GM18502 (cell line): ENCODE measurements at regions not wholly inside any gene's neighbourhood (a gene's known extent, or its start where the extent isn't known, plus 50 kb on each side); places are given as distances from the start of the nearest gene placed in this dataset.
"Not testable (repeated sequence)": the region's sequence is repeated elsewhere in the genome, so short reads cannot be mapped to it uniquely, and the experiment has no call there.

Experiments
- ATAC-seq: cut with Tn5 transposase; IDR thresholded peaks from one replicate; pipeline ENCODE4 v1.9.1; 2021; ENCODE audit warnings: mild to moderate bottlenecking; ENCODE audit not compliant: unreplicated experiment, poor library complexity

GRCh38 chr3:192968901-192969300, 51.2 kb upstream of the MB21D2 start:
- not testable (repeated sequence) for ATAC-seq

DNA sequence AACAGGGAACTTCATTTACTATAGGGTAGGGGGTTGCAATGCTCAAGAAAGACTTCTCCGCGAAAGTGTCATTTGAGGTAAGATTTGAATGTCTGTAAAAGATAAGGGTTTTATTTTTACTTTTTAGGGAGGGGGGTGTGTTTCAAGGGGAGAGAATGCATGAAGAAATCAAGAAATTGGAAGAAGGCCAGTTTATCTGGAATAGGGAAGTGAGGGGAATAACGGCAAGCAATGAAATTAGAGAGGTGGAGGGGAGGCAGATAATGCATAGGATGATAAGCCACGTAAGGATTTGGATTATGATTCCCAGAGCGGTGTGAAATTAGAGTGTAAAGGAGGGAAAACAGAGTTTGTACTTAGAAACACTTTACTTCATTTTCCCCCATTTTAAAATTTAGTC, 63.0 kb upstream of the MB21D2 start:
- no peak for ATAC-seq

- ATAC-seq = no peak
Measured at GRCh38 chr3:192986379-192986778, 68.7 kb upstream of the MB21D2 start.

DNA sequence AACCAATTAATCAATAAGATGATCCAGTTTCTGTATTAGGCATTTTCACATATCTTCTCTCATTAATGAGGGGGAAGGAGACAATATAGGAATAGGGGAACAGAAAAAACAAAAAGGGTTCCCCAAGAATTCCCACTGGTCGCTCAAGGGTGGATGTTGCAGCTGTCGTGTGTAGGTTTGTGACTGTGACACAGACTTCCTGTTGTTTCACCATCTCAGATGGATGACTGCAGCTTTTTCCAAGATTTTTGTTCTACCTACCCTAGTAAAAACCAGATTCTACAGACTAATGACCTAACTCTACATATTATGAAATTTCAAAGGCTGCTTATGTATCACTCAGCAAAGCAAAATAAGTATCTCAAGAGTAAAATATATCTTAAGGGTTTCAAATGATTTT, 73.7 kb upstream of the MB21D2 start:
- no peak for ATAC-seq

DNA sequence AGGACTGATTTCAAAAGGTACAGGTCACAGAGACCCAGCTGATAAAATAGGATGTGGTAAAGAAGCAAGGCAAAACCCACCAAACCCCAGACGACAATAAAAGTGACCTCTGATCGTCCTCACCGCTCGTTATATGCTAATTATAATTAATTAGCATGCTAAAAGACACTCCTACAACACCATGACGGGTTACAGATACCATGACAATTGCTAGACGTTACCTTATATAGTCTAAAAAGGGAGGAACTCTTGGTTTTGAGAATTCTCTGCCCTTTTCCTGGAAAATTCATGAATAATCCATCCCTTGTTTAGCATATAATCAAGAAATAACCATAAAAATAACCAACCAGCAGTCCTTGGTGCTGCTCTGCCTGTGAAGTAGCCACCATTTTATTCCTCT, 74.7 kb upstream of the MB21D2 start:
- no peak for ATAC-seq

DNA sequence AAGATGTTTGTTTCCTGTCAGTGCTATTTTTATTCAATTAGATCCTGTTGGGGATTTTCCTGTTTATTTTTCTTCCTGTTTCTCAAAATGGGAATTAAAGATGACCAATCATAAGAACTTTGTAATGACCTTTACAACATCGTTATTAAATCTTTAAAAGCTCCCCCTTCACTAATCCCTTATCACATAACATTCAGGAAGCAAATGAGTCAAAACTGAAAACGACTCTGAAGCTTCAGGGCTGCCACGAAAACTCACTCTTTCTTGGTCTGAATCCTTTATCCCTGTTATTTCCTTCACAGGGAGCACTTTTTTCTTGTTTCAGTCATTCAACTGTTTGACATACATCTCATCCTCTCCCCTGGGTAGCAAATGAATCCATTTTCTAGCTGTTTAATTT, 75.8 kb upstream of the MB21D2 start:
- no peak for ATAC-seq

- ATAC-seq = not testable (repeated sequence)
Measured at GRCh38 chr3:193001113-193001512, 83.5 kb upstream of the MB21D2 start.

DNA sequence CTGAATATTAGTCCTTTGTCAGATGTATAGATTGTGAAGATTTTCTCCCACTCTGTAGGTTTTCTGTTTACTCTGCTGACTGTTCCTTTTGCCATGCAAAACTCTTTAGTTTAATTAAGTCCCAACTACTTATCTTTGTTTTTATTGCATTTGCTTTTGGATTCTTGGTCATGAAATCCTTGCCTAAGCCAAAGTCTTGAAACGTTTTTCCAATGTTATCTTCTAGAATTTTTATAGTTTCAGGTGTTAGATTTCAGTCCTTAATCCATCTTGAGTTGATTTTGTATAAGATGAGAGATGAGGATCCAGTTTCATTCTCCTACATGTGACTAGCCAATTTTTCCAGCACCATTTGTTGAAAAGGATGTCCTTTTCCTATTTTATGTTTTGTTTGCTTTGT, 86.0 kb upstream of the MB21D2 start:
- not testable (repeated sequence) for ATAC-seq

DNA sequence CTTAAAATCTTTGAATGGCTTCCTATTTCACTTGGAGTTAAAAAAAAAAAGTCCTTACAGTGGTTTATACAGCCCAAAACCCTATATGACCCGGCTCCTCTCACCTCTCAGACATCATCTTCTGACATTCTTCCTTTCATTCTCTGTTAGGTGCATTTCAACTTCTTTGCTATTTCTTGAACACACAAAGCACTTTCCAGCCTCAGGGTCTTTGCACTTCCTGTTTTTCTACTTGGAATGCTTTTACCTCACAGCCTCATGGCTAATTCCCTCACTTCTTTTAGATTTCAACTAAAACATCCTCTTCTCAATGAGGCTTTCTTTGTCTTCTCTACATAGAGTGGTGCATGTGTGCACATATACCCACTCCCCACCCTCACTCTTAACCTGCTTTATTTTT, 91.0 kb upstream of the MB21D2 start:
- ATAC-seq = no peak

DNA sequence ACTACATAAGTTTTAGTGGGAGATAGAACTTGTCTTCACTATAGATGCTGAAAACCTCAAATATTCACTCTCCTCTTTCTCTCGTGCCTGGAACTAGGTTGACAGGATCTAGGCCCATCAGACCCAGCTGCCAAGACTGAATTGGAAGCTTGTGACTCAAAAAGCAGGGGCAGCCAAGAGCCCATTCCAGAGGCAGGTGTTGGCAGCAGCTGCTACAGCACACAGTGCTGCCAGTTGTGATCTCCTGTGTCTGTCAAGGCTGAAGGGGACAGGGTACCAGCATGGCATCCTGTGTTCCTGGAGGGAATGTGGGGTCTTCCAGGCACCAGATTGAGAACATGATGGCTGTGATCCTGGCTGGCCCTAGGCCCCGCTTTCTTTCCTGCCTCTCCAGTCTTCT, 92.5 kb upstream of the MB21D2 start:
- no peak for ATAC-seq

- no peak for ATAC-seq
Measured at GRCh38 chr3:193011958-193012357, 94.3 kb upstream of the MB21D2 start.

DNA sequence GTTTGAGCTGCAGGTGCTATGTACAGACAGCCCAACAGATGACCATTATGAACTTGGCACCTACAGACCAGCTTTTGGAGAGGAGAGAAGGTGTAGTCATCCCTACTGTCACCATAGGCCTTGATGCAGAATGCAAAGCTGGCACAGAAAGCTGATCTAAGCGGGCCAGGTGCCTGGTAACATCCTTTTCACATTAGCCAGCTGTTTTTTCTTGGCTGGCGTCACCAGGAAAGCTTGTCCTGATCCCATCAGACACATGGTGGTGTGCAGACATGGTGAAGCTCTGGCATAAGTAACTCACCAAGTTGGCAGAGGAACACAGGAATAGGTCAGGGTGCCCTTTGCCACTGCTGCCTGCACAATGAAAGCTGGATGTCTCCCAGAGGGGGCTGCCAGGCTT, 97.2 kb upstream of the MB21D2 start:
- no peak for ATAC-seq

GRCh38 chr3:193016437-193016901, 98.8 kb upstream of the MB21D2 start:
- ATAC-seq = no peak

- ATAC-seq = no peak
Measured at GRCh38 chr3:193021506-193022010, 103.9 kb upstream of the MB21D2 start.

GRCh38 chr3:193023218-193023617, 105.6 kb upstream of the MB21D2 start:
- no peak for ATAC-seq

DNA sequence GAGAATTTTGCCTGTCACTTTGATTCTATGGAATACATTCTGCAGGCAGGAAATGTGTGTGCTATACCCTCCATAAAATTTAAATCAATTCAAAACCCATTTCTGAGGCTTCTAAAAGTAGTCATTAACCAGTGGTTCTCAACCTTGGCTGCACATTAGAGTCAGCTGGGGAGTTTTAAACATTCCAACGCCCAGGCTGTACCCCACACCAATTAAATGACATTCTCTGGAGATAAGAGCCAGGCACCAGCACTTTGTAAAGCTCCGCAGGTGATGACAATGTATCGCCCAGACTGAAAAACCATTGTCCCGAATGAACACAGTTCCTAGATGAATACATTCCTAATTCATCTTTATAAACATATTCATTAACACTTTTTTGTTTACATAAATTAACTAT, 110.6 kb upstream of the MB21D2 start:
- ATAC-seq = no peak

DNA sequence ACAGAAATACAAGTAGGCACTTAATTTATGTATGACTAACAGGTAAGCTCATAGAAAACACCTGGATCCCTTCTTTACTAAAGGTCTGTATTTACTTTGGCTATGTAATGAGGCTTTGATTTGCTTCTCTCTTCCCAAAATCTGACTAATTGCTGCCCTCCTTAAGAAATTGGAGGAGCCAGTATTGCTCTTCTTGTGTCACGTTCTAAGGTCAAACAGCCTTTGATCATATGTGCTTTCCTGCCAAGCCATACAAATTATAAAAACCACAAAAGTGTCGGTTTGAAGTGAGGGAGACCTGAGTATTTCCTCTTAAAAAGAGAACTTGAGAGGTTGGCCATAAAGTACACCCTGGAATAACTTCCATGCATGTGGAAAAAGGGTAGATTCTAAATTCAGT, 112.1 kb upstream of the MB21D2 start:
- no peak for ATAC-seq

- ATAC-seq = no peak
Measured at GRCh38 chr3:193030276-193030675, 112.6 kb upstream of the MB21D2 start.

- ATAC-seq = no peak
Measured at GRCh38 chr3:193031911-193032310, 114.3 kb upstream of the MB21D2 start.

DNA sequence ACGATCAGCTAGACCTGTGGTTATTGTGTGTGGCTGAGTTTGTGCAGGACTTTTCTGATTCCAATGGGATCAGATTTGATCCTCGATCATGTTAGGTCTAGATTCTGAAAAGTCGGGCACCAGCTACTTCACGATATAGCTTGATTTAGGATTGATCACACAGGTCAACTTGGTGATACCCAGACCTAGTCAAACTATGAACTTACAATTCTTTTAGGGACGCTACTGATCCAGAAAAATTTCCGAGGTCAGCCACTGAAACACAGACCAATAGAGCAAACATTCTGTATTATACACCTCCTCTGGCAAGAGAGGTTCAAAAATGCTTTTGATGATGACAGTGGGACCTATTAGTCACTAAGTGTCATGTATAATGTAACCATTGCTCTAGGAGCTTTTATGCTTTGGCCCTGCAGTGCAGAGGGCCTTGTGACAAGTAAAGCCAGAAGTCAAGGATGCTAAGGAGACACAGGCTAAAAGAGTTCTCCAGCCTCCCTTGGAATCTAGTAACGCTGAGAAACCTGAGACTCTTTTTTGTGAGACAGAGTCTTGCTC, 115.6 kb upstream of the MB21D2 start:
- ATAC-seq = no peak

GRCh38 chr3:193037828-193038227, 120.2 kb upstream of the MB21D2 start:
- not testable (repeated sequence) for ATAC-seq

DNA sequence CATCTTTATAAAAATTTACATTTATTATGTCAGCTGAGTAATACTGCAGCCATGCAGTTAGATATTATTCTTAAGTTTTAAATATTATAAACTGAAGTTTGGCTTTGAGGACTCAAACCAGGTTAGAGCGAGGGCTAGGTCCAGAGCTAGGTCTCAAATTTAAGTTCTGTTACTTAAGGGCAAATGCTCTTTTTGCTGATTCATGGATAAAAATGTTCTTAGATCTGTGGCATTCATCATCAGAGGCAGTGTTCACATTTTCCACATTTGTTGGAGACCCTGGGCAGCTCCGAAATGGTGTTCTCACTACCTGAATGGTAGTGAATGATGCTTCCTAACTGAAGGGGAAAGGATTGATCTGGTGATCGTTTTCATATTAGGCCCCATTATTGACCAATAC, 121.4 kb upstream of the MB21D2 start:
- no peak for ATAC-seq
